Stimulated activated CD4-positive, alpha-beta T cell treated with anti-CD3 and anti-CD28 coated beads, Interleukin-12 subunit alpha, Interleukin-12 subunit beta, amount 100 ng/mL, for 48 hours (primary cell): ENCODE measurements at regions not wholly inside any gene's neighbourhood (a gene's known extent, or its start where the extent isn't known, plus 50 kb on each side); places are given as distances from the start of the nearest gene placed in this dataset.

Experiments
- DNase-seq, 3 donors: peaks; one replicate each; pipeline ENCODE4 v3.0.0-alpha.2; 2020; ENCODE audit warnings: low read depth in 2 of 3, low spot score in 1 of 3

DNA sequence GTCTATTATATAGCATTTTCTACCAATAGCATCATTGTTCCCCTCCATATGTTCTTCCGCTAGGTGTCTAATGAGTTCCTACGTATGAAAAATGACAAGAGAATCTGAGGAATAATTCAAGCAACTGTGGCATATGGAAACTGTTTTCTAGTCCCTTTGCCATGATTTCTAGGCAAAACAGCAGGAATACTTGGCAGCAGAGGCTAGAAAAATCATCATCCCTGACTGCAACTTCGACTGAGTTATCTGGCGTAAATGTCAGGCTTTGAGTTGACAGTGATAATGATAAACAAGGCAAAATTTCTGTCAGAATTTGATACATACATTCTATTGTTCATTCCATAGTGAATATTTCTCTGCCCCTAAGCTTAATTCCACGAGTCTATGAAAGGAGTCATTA, 572.8 kb upstream of the USP15 start:
- DNase-seq: no peak

DNA sequence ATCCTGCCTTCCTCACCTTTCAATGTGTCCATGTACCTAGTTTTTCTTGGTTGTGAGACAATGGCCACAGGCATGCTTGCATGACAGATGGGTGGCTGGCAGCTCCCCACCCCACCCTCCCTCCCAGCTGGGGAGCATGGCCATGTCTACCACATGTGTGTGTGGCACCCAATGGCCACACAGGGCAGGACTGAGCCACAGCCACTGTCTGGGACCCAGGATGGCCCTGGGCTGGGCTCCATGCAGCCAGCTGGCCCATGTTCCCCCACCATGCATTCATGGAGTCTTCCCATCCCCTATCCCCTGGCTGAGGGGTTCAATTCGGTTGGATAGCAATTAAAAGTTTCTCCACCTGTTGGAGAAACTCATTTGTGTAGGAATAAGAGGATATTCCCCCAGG, 566.0 kb upstream of the USP15 start:
- DNase-seq: no peak

DNA sequence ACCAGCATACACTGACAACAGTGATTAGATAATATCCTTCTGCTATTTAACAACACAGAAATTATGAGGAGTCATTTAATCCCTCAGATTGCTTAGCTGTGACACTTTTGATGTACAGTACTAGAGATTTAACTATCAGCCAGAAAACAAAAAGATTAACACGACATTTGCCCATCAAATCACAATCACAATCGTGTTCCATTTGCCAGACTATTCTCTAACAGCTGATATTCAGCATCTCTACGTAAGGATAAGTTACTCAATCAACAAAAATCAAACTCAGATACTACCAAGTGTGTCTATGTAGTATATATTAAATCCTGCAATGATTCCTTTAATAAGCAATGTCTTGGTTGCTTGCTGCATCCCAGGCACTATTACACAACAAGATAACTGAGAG, 558.7 kb upstream of the USP15 start:
- DNase-seq: no peak

DNA sequence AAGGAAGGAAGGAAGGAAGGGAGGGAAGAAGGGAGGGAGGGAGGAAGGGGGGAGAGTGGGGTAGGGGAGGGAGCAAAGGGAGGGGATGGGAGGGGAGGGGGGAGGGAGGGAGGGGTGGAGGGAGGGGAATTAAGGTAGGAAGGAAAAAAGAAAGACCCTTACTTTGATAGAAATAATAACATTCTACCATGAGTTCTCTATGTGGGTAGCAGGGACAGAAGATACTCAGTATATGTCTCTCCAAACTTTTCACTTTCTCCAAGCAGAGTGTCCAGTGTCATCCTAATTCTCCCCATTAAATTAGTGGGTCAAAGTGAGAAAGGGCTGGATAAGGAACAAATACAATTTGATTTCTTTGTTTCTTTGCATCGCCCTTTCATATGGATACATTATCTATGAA, 553.4 kb upstream of the USP15 start:
- DNase-seq: no peak

DNA sequence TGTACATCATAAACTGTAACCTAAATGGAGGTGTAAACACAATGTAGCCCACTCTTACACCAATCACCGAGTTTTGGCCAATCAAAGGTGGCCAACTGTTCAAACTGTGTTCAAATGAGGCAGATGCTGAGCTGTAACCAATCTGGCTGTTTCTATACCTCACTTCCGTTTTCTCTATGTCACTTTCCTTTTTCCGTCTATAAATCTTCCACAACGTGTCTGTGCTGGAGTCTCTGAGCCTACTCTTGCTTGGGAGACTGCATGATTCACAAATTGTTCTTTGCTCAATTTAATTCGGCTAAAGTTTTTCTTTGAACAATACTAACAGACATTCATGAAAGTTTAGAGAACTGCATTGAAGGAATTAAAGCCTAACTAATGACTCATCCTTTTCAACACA, 547.1 kb upstream of the USP15 start:
- no peak for DNase-seq

DNA sequence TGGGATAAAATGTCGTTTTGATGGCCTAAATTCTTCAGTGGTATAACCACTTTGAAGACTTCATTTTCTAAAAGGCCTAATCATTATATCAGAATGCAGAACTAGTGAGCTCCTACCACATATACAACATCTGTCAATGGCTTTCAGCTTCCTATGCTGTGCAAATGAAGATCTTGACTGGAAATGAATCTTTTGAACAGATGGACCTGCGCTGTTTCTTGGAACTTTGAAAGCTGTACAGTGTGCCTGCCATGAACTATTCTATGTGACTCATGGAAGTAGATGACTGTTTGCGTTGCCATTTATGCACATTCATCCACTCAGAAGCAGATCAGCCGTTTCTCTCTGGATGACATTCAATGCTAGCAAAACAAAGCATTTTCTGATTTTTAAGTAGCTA, 542.2 kb upstream of the USP15 start:
- no peak for DNase-seq

DNA sequence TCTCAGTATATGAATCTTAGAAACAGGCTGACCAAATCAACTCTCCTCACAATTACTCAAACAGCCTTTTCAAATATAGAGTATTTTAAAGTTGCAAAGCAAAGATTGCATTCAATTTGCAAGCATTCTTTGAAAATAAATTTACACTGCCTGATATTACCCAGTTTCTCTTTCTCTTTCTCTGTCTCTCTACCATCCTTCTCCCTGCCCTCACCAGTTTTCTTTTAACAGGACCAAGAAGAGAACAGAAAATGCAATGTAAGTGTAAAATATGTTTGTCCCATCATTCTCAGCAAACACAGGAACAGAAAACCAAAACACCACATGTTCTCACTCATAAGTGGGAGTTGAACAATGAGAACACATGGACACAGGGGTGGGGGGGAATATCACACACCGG, 520.3 kb upstream of the USP15 start:
- DNase-seq: no peak

DNA sequence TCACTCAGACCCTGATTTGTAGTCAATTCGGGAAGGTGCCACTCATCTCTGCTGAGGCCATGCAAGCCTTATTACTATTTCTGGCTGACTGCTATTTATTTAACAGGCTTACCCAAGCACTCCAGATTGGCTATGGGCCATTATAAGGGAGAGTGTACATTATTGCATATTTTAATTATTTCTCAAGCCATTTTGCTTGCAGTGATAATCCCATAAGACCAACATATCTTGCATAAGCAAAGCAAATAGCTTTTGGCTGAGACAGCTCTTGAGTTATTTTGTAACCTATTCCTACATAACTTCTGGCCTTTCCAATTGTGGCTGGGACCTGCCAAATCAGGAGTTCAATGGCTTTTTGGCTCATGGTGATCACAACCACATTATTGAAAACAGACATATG, 509.6 kb upstream of the USP15 start:
- DNase-seq: no peak

DNA sequence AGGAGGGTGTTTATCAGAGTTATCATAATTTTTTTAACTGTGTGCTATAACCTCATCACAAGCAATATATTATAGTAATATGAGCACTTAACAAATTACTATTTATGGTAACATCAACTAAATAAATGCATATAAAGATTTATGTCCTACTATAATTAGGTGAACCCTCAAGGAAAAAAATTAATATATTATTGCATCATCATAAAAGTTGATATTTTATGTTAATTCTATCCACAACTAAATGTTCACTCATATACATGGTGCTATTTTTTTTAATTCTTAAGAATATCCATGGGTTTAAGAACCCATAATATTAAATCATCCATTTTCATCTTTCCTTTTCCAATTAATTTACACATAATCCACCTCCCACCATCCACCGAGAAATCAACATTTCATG, 506.0 kb upstream of the USP15 start:
- DNase-seq: no peak

DNA sequence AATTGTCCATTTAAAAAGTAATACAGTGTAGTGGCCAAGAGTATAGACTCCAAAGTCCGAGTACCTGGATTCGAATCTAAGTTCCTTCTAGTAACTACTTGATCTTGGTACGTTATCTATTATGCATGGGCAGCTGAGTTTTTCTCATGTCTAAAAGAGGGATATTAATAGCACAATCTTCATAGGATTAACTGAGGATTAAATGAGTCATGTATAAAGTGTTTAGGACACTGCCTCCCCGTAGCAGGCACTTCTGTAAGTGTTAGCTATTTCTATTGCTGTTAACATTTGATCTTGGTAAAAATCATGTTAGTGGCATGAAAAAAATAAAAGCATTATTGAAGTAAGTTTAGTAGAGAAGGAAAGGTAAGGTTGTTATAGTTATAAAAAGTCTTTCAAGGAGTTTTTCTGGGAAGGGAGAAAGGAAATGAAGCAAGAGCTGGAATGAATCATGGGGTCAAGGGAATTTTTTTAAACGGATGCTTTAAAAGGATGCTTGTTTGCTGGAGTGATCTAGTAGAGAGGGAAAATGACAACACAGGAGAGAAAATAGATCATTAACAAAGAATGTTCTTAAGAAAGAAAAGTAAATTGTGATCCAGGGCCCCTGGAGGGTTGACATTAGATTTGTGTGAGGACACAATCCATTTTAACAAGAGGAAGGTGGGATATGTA, 502.2 kb upstream of the USP15 start:
- no peak for DNase-seq

DNA sequence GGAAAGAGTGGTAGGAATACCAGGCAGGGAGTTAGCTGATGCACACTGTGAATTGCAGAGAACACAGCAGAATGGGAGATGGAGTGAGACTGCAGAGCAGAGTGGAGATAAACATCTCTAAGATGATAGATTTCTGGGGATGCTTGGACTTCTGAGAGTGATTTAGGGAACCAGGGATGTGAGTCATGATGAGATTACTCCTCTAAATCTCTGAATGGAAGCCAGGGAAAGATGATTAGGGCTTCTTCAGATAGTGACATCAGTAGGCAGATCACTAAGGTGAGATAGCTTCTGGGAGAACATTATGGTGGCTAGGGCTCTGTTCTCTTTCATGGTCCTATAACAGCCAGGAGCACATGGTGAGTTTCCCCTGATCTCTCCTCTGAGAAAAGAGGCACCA, 501.5 kb upstream of the USP15 start:
- DNase-seq: no peak

DNA sequence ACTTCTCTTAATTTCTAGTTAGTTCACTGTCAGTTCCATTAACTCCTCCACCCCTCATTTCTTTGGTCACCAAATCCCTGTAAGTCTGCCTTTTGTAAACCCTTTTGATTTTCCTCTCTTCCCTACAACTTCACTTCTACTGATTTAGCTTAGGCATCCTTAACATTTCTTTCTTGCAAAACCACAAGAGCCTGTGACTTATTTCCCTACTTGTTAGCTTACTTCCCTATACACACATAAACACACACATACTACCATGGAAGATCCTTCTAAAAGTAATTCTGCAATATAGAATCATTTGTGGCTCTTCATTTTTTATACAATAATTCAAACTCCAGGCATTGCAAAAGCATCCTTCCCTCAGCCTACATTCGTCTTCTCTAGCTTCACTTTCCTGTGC, 494.3 kb upstream of the USP15 start:
- DNase-seq: no peak

DNA sequence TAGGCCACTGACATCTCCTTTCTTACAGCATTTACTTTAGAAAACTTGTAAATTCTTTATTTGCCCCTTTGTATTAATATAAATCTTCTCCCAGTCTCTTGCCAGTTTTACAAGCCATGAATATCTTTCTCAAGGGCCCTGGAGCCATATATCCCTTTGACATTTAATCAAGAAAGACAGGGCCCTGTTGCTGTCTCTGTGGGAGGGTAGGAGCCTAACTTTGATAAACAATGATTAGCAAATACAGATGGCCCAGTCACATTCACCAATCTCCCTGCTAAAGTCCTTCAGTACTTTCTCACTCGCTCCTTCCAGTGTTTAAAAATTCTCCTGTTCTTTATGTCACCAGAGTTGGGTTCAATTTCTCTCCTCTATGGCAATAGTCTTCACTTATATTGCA, 479.8 kb upstream of the USP15 start:
- DNase-seq: no peak

DNA sequence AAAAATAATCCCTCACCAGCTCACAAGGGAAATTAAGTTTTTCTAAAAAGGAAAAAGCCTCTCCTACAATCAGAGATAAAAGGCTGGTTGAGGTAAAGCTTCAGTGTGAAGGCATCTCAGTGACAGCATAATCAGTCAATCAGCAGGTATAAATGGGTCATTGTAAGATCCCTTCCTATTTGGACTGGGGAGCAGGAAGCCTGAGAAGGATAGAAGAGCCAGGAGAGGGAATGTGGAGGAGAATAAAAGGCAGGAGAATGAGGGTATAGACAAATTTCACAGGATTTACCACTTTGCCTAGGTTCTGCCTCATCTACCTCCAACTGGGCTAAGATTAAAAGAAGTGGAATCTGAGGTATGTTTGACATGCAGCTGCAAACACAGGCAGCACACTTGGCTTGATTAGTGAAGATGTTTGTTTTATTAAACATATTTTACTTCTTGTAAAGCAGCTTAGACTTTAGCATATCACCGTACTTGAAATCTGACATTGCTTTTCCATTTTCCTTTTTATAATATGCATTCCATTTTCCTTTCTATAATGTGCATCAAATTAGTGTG, 479.1 kb upstream of the USP15 start:
- DNase-seq: no peak

DNA sequence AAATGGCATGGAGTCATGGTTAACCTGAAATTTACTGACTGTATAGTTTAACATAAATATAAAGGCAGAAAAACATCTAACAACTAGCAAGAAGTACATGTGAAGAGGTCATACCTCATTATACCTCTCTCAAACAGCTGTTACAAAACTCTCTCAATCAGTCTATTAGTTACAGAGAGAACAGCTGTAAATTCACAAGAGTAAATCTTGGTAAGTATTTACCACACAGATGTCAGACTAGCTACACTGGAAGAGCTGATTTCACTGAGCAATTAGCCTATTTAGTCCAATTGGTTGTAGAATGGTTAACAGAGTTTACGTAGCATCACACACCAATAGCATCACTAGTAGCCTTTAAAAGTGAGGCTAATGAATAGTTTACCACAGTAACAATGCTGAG, 463.4 kb upstream of the USP15 start:
- DNase-seq: no peak

DNA sequence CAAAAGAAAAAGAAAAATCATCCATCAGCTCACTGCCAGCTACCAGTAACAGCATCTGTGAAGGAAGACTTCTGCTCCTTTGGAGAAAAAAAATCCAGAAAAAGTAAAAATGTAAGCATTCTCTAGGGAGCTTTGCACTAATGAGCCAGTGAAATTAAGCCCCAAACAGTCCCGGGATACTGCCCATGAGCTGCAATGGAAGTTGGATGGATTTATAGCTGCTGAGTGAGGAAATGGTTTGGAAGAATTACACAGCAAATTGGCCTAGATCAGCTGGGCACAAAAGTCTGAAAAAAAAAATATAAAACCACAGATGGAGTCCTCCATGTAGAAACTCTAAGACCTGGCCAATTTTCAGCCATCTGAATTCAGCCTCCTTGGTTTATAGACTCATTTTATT, 462.9 kb upstream of the USP15 start:
- DNase-seq: no peak

DNA sequence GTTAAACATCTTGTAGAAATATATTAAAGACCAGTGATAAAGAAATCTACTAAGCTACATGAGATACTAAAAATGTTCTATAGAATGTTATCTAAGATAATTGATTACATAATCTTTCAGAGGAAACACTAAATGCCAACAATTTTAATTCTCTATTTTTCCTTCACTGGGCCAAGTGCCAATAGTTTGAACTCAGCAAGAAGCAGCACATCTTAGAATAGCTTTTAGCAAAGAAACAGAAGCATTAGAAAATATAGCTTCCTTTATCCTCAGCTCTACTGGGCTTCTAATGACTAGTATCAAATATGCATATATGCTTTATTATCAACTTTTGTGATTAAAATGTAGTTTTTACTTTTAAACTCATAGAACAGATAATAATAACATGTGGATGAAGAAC, 461.4 kb upstream of the USP15 start:
- DNase-seq: no peak

DNA sequence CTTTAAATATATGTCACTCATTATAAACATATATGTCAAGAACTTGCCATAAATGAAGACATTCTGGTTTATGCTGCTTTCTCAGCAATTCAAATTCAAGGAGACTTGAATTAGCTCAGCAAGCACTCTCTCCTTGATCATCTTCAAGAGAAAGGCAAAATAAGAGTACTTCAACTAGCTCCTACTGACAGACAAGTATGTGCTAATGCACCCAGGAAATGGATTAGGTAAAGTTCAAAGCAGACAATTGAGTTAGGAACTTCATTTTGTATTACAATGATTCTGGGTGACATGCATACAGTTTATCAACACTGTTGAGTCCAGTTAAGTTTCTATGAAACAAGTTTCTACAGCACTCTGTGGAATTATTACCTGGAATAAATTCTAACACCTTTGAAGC, 455.9 kb upstream of the USP15 start:
- DNase-seq: no peak

DNA sequence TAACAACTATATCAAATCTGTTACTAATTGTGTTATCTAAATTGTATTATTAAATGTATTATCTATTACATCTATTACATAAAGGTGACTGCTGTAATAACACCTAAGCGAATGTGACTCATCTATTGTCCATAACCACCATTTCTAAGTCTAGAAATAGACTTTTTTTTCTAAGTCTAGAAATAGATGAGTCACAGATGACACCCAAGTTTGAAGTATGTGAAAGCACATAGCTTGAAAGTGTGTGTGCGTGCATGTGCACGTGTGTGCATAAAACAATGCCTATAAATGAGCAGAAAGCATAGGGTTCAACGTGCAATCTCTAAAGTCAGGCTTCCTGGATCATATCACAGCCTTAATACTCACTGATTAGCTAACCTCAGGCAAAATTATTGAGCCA, 451.3 kb upstream of the USP15 start:
- DNase-seq: no peak

DNA sequence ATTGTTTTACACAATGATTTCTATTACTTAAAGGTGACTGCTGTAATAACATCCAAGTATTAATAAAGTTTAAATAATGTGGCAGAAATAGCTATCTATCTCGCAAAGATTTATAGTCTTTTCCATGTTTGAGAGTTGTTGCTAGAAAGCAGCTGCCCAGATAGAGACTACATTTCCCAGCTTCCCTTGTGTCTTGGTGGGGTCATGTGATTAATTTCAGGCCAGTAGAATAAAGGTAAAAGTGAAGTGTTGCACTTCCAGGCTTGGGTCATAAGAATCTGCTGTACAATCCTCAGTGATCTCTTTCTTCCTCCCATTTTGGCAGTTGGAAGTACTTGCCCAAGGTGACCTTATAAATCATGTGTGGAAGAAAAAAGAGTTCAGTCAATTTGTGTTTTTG, 449.7 kb upstream of the USP15 start:
- DNase-seq: no peak

DNA sequence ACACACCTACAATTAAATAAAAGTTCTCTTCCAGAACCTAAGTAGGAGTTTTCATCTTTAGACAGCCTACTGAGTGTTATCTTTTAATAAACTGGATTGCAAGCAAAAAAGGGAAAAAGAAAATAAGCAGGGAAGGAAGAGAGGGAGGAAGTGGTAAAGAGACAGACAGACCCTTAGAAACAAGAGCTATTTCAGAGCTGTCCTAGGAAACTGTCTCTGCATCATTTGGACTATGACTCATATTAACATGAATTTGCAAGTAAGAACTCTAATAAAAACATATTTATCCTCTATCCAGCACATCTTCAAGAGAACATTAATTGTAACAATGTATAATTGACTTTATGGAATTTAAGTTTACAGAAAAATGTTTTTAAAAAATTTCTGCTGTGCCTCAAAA, 438.8 kb upstream of the USP15 start:
- no peak for DNase-seq

DNA sequence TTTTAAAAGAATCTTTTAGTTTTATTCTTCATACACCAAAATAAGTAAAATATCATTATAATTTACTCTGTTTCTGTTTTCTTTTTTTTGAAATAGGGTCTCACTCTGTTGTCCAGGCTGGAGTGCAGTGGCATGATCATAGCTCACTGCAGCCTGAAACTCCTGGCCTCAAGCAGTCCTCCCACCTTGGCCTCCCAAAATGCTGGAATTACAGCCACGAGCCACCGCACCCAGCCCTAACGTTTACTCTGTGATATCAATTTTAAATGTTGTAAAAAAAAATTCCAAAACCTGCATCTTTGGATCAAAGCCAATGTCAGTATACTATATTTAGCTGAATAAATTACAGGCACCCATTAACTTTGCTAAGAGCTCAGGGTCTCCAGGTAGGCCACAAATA, 437.1 kb upstream of the USP15 start:
- DNase-seq: no peak

DNA sequence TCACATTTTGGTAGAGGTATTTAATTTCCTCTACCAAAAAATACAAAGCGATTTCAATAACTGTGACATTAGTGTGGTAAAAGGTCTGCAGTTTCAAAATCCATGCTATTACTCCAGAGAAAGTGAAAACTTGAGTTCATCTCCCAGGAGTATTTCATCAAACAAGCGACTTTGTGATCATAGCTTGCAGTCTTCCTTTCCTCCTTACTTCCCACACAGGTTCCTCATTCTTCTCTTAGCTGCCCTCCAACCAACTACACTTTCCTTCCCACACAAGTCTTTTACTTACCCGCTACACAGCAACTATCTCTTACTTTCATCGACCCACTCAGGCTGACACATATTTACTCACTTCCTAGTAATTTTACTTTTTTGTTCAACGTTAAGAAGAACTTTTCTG, 413.4 kb upstream of the USP15 start:
- DNase-seq: no peak

DNA sequence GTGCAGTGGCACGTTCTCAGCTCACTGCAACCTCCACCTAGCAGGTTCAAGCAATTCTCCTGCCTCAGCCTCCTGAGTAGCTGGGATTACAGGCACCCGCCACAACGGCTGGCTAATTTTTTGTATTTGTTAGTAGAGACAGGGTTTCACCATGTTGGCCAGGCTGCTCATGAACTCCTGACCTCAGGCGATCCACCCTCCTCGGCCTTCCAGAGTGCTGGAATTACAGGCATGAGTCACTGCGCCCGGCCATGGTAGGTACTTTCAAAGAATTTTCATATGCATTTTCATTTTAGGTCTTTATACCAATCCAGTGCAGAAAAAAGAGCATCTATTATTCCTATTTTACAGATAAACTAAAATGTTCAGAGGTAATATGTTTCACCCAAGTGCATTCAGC, 411.3 kb upstream of the USP15 start:
- no peak for DNase-seq
